Effector memory CD8-positive, alpha-beta T cell (primary cell): ENCODE measurements at regions not wholly inside any gene's neighbourhood (a gene's known extent, or its start where the extent isn't known, plus 50 kb on each side); places are given as distances from the start of the nearest gene placed in this dataset.
"Not testable (repeated sequence)": the region's sequence is repeated elsewhere in the genome, so short reads cannot be mapped to it uniquely, and the experiment has no call there.

Source experiments
- ATAC-seq: fragments of 150-1000 bp; cut with Tn5 transposase; replicated peaks from 2 replicates; pipeline ENCODE4 v1.10.0; 2021; ENCODE audit warnings: mild to moderate bottlenecking, moderate library complexity
- DNase-seq, 3 experiments: peaks; one replicate each; pipeline ENCODE4 v3.0.0; 2021
- H3K27ac Mint-ChIP-seq, 2 donors: one replicate each; pipeline ENCODE4 v1.8.0; 2022; ENCODE audit warnings: mild to moderate bottlenecking in 2 of 2, mixed read lengths in 2 of 2, moderate library complexity in 2 of 2
- H3K27me3 Mint-ChIP-seq, 2 donors: one replicate each; pipeline ENCODE4 v1.8.0; 2022; ENCODE audit warnings: mixed read lengths in 2 of 2
- H3K36me3 Mint-ChIP-seq: one replicate; pipeline ENCODE4 v1.8.0; 2022; ENCODE audit warnings: mild to moderate bottlenecking, moderate library complexity, mixed read lengths; ENCODE audit not compliant: insufficient read depth
- H3K4me1 Mint-ChIP-seq, 2 donors: one replicate each; pipeline ENCODE4 v1.8.0; 2022; ENCODE audit warnings: low read depth in 2 of 2, mixed read lengths in 2 of 2
- H3K4me3 Mint-ChIP-seq, 2 donors: one replicate each; pipeline ENCODE4 v1.8.0; 2022; ENCODE audit warnings: mild to moderate bottlenecking in 2 of 2, mixed read lengths in 2 of 2, moderate library complexity in 2 of 2
- H3K9me3 Mint-ChIP-seq, 2 donors: one replicate each; pipeline ENCODE4 v1.8.0; 2022; ENCODE audit warnings: mixed read lengths in 2 of 2

- H3K27ac Mint-ChIP-seq, DNase-seq, ATAC-seq, H3K36me3 Mint-ChIP-seq, H3K27me3 Mint-ChIP-seq, H3K4me1 Mint-ChIP-seq, H3K9me3 Mint-ChIP-seq, H3K4me3 Mint-ChIP-seq: not testable (repeated sequence)
Measured at GRCh38 chr5:152606050-152606449, 201.0 kb upstream of the NMUR2 start.

- H3K27me3 Mint-ChIP-seq: no peaks in the 10 kb centered on the region
- H3K4me1 Mint-ChIP-seq: no peaks in the 10 kb centered on the region
- no peaks in the 10 kb centered on the region for H3K9me3 Mint-ChIP-seq
- no peak overlapping the region for H3K27ac Mint-ChIP-seq
- no peak overlapping the region for H3K4me3 Mint-ChIP-seq
- H3K36me3 Mint-ChIP-seq: no peaks in the 10 kb centered on the region
- DNase-seq (no peak), ATAC-seq (no peak)
Measured at GRCh38 chr5:152606776-152607364, 201.8 kb upstream of the NMUR2 start.

- H3K9me3 Mint-ChIP-seq: no peaks in the 10 kb centered on the region
- no peak overlapping the region for H3K27ac Mint-ChIP-seq
- no peaks in the 10 kb centered on the region for H3K4me1 Mint-ChIP-seq
- H3K36me3 Mint-ChIP-seq: no peaks in the 10 kb centered on the region
- no peak overlapping the region for H3K4me3 Mint-ChIP-seq
- ATAC-seq: no peak
- no peak for DNase-seq
- no peaks in the 10 kb centered on the region for H3K27me3 Mint-ChIP-seq
Measured at GRCh38 chr5:152607401-152608160, 202.5 kb upstream of the NMUR2 start.

- Mint-ChIP-seq H3K36me3 (no peaks in the 10 kb centered on the region), H3K9me3 (no peaks in the 10 kb centered on the region), H3K4me3 (no peak overlapping the region), H3K4me1 (no peaks in the 10 kb centered on the region), H3K27ac (no peak overlapping the region), H3K27me3 (no peaks in the 10 kb centered on the region)
- ATAC-seq: no peak
- DNase-seq: no peak
Measured at GRCh38 chr5:152608458-152608857, 203.4 kb upstream of the NMUR2 start.

- no peak for DNase-seq
- Mint-ChIP-seq H3K9me3 (peaks cover 0 to 7% of the 10 kb centered on the region in 2 donors), H3K4me1 (no peaks in the 10 kb centered on the region), H3K36me3 (no peaks in the 10 kb centered on the region), H3K4me3 (no peak overlapping the region), H3K27me3 (no peaks in the 10 kb centered on the region), H3K27ac (no peak overlapping the region)
- no peak for ATAC-seq
Measured at GRCh38 chr5:152619756-152620155, 214.7 kb upstream of the NMUR2 start.

- Mint-ChIP-seq H3K27ac (no peak overlapping the region), H3K9me3 (peaks cover 0 to 2% of the 10 kb centered on the region in 2 donors), H3K36me3 (no peaks in the 10 kb centered on the region), H3K4me3 (no peak overlapping the region), H3K4me1 (no peaks in the 10 kb centered on the region), H3K27me3 (no peaks in the 10 kb centered on the region)
- ATAC-seq (no peak), DNase-seq (no peak)
Measured at GRCh38 chr5:152622628-152623027, 217.5 kb upstream of the NMUR2 start.

- H3K27me3 Mint-ChIP-seq: no peaks in the 10 kb centered on the region
- DNase-seq (no peak), ATAC-seq (no peak)
- H3K27ac Mint-ChIP-seq: no peak overlapping the region
- H3K4me1 Mint-ChIP-seq: no peaks in the 10 kb centered on the region
- peaks cover 0 to 2% of the 10 kb centered on the region in 2 donors for H3K9me3 Mint-ChIP-seq
- no peak overlapping the region for H3K4me3 Mint-ChIP-seq
- no peaks in the 10 kb centered on the region for H3K36me3 Mint-ChIP-seq
Measured at GRCh38 chr5:152623951-152624350, 218.9 kb upstream of the NMUR2 start.

GRCh38 chr5:152625696-152626095 is 220.6 kb upstream of the NMUR2 start:
- DNase-seq: no peak
- H3K4me1 Mint-ChIP-seq: no peaks in the 10 kb centered on the region
- H3K4me3 Mint-ChIP-seq: no peak overlapping the region
- no peaks in the 10 kb centered on the region for H3K36me3 Mint-ChIP-seq
- H3K27me3 Mint-ChIP-seq: peaks cover 0 to 5% of the 10 kb centered on the region in 2 donors
- ATAC-seq: no peak
- H3K27ac Mint-ChIP-seq: no peak overlapping the region
- H3K9me3 Mint-ChIP-seq: peaks cover 0 to 2% of the 10 kb centered on the region in 2 donors

GRCh38 chr5:152631221-152631620 is 226.1 kb upstream of the NMUR2 start:
- Mint-ChIP-seq H3K27me3 (peaks cover 0 to 5% of the 10 kb centered on the region in 2 donors), H3K36me3 (no peaks in the 10 kb centered on the region), H3K27ac (no peak overlapping the region), H3K4me1 (no peaks in the 10 kb centered on the region), H3K4me3 (no peak overlapping the region), H3K9me3 (peaks cover 0 to 2% of the 10 kb centered on the region in 2 donors)
- ATAC-seq (no peak), DNase-seq (no peak)

GRCh38 chr5:152632360-152632759 is 227.3 kb upstream of the NMUR2 start:
- H3K36me3 Mint-ChIP-seq: no peaks in the 10 kb centered on the region
- no peak overlapping the region for H3K27ac Mint-ChIP-seq
- peaks cover 0 to 5% of the 10 kb centered on the region in 2 donors for H3K27me3 Mint-ChIP-seq
- no peak for ATAC-seq
- H3K4me1 Mint-ChIP-seq: no peaks in the 10 kb centered on the region
- DNase-seq: no peak
- H3K4me3 Mint-ChIP-seq: no peak overlapping the region
- peaks cover 0 to 2% of the 10 kb centered on the region in 2 donors for H3K9me3 Mint-ChIP-seq

- H3K9me3 Mint-ChIP-seq: no peaks in the 10 kb centered on the region
- H3K36me3 Mint-ChIP-seq: no peaks in the 10 kb centered on the region
- ATAC-seq (no peak), DNase-seq (no peak)
- no peaks in the 10 kb centered on the region for H3K4me1 Mint-ChIP-seq
- no peak overlapping the region for H3K4me3 Mint-ChIP-seq
- no peaks in the 10 kb centered on the region for H3K27me3 Mint-ChIP-seq
- no peak overlapping the region for H3K27ac Mint-ChIP-seq
Measured at GRCh38 chr5:152634586-152634985, 229.5 kb upstream of the NMUR2 start.

- Mint-ChIP-seq H3K36me3 (no peaks in the 10 kb centered on the region), H3K27ac (no peak overlapping the region), H3K9me3 (no peaks in the 10 kb centered on the region), H3K27me3 (no peaks in the 10 kb centered on the region), H3K4me3 (no peak overlapping the region), H3K4me1 (no peaks in the 10 kb centered on the region)
- ATAC-seq: no peak
- DNase-seq: no peak
Measured at GRCh38 chr5:152638996-152639552, 234.0 kb upstream of the NMUR2 start.

- H3K27me3 Mint-ChIP-seq: no peaks in the 10 kb centered on the region
- no peaks in the 10 kb centered on the region for H3K4me1 Mint-ChIP-seq
- no peaks in the 10 kb centered on the region for H3K36me3 Mint-ChIP-seq
- H3K4me3 Mint-ChIP-seq: no peak overlapping the region
- DNase-seq (no peak), ATAC-seq (no peak)
- H3K27ac Mint-ChIP-seq: no peak overlapping the region
- H3K9me3 Mint-ChIP-seq: no peaks in the 10 kb centered on the region
Measured at GRCh38 chr5:152641970-152642805, 237.1 kb upstream of the NMUR2 start.
